ENCODE measurements at regions not wholly inside any gene's neighbourhood (a gene's known extent, or its start where the extent isn't known, plus 50 kb on each side); places are given as distances from the start of the nearest gene placed in this dataset.

GRCh38 chr4:11532138-11532537 lies 103.4 kb upstream of the HS3ST1 start:
- TF ChIP-seq POLR2AphosphoS5 (IDR thresholded peaks at IDR 0.05; ENCODE audit: low read depth, low read length) (no peak), REST (IDR thresholded peaks at IDR 0.05; ENCODE audit: insufficient read depth in 1 of 2, low read depth in 2 of 2, low read length in 2 of 2) (no peak), SIN3A (IDR thresholded peaks at IDR 0.05; ENCODE audit: borderline replicate concordance, insufficient read depth, low read length) (no peak), TAF1 (IDR thresholded peaks at IDR 0.05; ENCODE audit: borderline replicate concordance, insufficient read depth, low read length) (no peak), FOXP2 (optimal IDR thresholded peaks at IDR 0.05; ENCODE audit: borderline replicate concordance, extremely low read depth, extremely low read length, insufficient read depth) (no peak)
